Adrenal gland (tissue), 5 donors: ENCODE measurements at regions not wholly inside any gene's neighbourhood (a gene's known extent, or its start where the extent isn't known, plus 50 kb on each side); places are given as distances from the start of the nearest gene placed in this dataset.

Source experiments
- POLR2A ChIP-seq, 2 donors: fragments of 450-650 bp; IDR thresholded peaks; one replicate each; pipeline ENCODE4 v1.6.1; 2017; ENCODE audit warnings: antibody characterized with exemption in 2 of 2, mild to moderate bottlenecking in 2 of 2, moderate library complexity in 1 of 2
- TF ChIP-seq, protein P1 (sequence below), 6 experiments: fragments of 450-650 bp in 4 of 6; fragments of 200-600 bp in 2 of 6; sonication (generic) in 1 of 6; IDR thresholded peaks; 1 replicate in 5 of 6; 2 replicates in 1 of 6; pipeline versions ENCODE4 v1.5.1 to v1.8.0; 2016 to 2021; ENCODE audit warnings: antibody characterized with exemption in 6 of 6, mild to moderate bottlenecking in 2 of 6, moderate library complexity in 1 of 6
- donor health status: DM: no; HTN: no; CAD: no.

DNA sequence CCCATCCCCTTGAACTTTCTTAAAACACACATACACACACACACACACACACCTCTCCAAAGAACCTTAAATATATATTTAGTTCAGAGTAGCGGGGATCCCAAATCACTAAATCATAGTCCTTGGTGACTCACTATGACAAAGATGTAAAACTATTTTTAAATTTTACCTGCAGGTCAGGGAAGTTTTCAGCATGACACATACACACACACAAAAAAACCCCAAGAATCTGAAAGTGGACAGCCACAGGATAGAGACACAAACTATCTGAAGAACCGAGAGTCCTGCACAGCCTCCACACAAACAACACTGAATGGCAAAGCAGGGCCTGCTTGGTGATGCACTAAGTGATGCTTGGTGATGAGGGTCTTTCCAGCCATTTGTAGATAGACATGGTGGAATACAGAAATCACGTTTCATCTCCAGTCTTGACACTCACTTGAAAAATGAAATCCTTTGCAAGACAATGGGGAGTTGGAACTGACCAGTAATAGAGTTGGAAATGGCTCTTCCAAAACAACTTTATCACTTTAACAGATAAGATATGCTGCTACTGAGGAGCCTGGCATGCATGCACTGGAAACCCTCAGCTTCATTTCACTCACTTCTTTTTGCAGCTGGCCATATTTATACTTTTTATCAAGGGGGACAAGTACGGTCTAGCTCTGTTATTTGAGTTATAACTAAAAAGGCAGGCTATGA is 307.3 kb downstream of the RAPGEF2 start:
- TF ChIP-seq, protein P1, sequence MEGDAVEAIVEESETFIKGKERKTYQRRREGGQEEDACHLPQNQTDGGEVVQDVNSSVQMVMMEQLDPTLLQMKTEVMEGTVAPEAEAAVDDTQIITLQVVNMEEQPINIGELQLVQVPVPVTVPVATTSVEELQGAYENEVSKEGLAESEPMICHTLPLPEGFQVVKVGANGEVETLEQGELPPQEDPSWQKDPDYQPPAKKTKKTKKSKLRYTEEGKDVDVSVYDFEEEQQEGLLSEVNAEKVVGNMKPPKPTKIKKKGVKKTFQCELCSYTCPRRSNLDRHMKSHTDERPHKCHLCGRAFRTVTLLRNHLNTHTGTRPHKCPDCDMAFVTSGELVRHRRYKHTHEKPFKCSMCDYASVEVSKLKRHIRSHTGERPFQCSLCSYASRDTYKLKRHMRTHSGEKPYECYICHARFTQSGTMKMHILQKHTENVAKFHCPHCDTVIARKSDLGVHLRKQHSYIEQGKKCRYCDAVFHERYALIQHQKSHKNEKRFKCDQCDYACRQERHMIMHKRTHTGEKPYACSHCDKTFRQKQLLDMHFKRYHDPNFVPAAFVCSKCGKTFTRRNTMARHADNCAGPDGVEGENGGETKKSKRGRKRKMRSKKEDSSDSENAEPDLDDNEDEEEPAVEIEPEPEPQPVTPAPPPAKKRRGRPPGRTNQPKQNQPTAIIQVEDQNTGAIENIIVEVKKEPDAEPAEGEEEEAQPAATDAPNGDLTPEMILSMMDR (IDR thresholded peaks at IDR 0.05), result no peak
- no peak for TF ChIP-seq POLR2A (IDR thresholded peaks at IDR 0.05)
